Naive thymus-derived CD4-positive, alpha-beta T cell (primary cell): ENCODE measurements at regions not wholly inside any gene's neighbourhood (a gene's known extent, or its start where the extent isn't known, plus 50 kb on each side); places are given as distances from the start of the nearest gene placed in this dataset.
"Not testable (repeated sequence)": the region's sequence is repeated elsewhere in the genome, so short reads cannot be mapped to it uniquely, and the experiment has no call there.

Experiments
- ATAC-seq: fragments of 150-1000 bp; cut with Tn5 transposase; 2 replicates; pipeline ENCODE4 v1.10.0; 2021; ENCODE audit warnings: mild to moderate bottlenecking, moderate library complexity
- CTCF ChIA-PET: fragments of 350-600 bp; sonication (Branson Sonifier 250); formaldehyde crosslinking; loops from one replicate; lab custom pipeline; 2021; ENCODE audit warnings: antibody characterized with exemption; lab: Charles Lee
- POLR2A ChIA-PET: fragments of 350-600 bp; sonication (Branson Sonifier 250); formaldehyde crosslinking; loops from one replicate; lab custom pipeline; 2021; ENCODE audit warnings: antibody characterized with exemption, inconsistent platforms; lab: Charles Lee
- DNase-seq, 9 donors: peaks; one replicate each; pipeline versions ENCODE4 v3.0.0 to v3.0.0-alpha.2; 2020 to 2022; ENCODE audit warnings: mixed read lengths in 1 of 9
- H3K27ac ChIP-seq: one replicate; pipeline ENCODE4 v1.7.0; 2013; ENCODE audit warnings: mild to moderate bottlenecking, low read depth, low read length, moderate library complexity
- H3K27me3 ChIP-seq, 2 donors: one replicate each; pipeline ENCODE4 v1.7.0; 2013; ENCODE audit warnings: low read length in 2 of 2, mild to moderate bottlenecking in 2 of 2, moderate library complexity in 2 of 2; ENCODE audit not compliant: control insufficient read depth in 2 of 2, insufficient read depth in 2 of 2
- H3K36me3 ChIP-seq, 3 experiments: 1 replicate in 2 of 3; 2 replicates in 1 of 3; pipeline ENCODE4 v1.7.0; 2013; ENCODE audit warnings: low read length in 3 of 3, mild to moderate bottlenecking in 3 of 3, moderate library complexity in 1 of 3; ENCODE audit not compliant: insufficient read depth in 3 of 3, control insufficient read depth in 2 of 3
- H3K4me1 ChIP-seq, 2 donors: one replicate each; pipeline ENCODE4 v1.7.0; 2013; ENCODE audit warnings: low read length in 2 of 2, mild to moderate bottlenecking in 2 of 2, moderate library complexity in 1 of 2; ENCODE audit not compliant: control insufficient read depth in 2 of 2, insufficient read depth in 2 of 2
- H3K4me3 ChIP-seq: 2 replicates; pipeline ENCODE4 v1.7.0; 2013; ENCODE audit warnings: mild to moderate bottlenecking, low read length
- H3K9me3 ChIP-seq, 3 experiments: 1 replicate in 2 of 3; 2 replicates in 1 of 3; pipeline ENCODE4 v1.7.0; 2013; ENCODE audit warnings: low read length in 3 of 3; ENCODE audit not compliant: control insufficient read depth in 2 of 3
- H3K27ac Mint-ChIP-seq, 9 donors: one replicate each; pipeline ENCODE4 v1.8.0; 2020 to 2022; ENCODE audit warnings: mixed read lengths in 9 of 9, mild to moderate bottlenecking in 8 of 9, moderate library complexity in 5 of 9, inconsistent platforms in 2 of 9
- H3K27me3 Mint-ChIP-seq, 5 donors: one replicate each; pipeline ENCODE4 v1.8.0; 2021 to 2022; ENCODE audit warnings: mixed read lengths in 5 of 5, mild to moderate bottlenecking in 1 of 5
- H3K36me3 Mint-ChIP-seq, 5 donors: one replicate each; pipeline ENCODE4 v1.8.0; 2020 to 2022; ENCODE audit warnings: mixed read lengths in 5 of 5, mild to moderate bottlenecking in 3 of 5, inconsistent platforms in 1 of 5
- H3K4me1 Mint-ChIP-seq, 7 donors: one replicate each; pipeline ENCODE4 v1.8.0; 2020 to 2022; ENCODE audit warnings: mixed read lengths in 7 of 7, mild to moderate bottlenecking in 3 of 7, inconsistent platforms in 1 of 7
- H3K4me3 Mint-ChIP-seq, 10 donors: one replicate each; pipeline ENCODE4 v1.8.0; 2020 to 2022; ENCODE audit warnings: mild to moderate bottlenecking in 10 of 10, mixed read lengths in 10 of 10, moderate library complexity in 6 of 10, inconsistent platforms in 2 of 10
- H3K9me3 Mint-ChIP-seq, 11 donors: one replicate each; pipeline ENCODE4 v1.8.0; 2020 to 2022; ENCODE audit warnings: mixed read lengths in 11 of 11, mild to moderate bottlenecking in 4 of 11, inconsistent platforms in 1 of 11, moderate library complexity in 1 of 11
- intact Hi-C, 2 donors: fragments of 100-400 bp; cut with micrococcal nuclease; formaldehyde crosslinking; loops; one replicate each; pipeline ENCODE4 v1.15.1; 2023

GRCh38 chr4:112838015-112838414, 201.1 kb downstream of the LARP7 start:
- H3K4me1 ChIP-seq, ATAC-seq, H3K27ac Mint-ChIP-seq, POLR2A ChIA-PET, DNase-seq, H3K36me3 ChIP-seq, H3K4me1 Mint-ChIP-seq, H3K4me3 ChIP-seq, H3K9me3 ChIP-seq, H3K27me3 ChIP-seq, H3K4me3 Mint-ChIP-seq, H3K27ac ChIP-seq, CTCF ChIA-PET, H3K36me3 Mint-ChIP-seq: not testable (repeated sequence)
- H3K9me3 Mint-ChIP-seq: peaks cover 0 to 17% (median 4%) of the 10 kb centered on the region in 11 donors
- peaks cover 4 to 31% (median 7%) of the 10 kb centered on the region in 5 donors for H3K27me3 Mint-ChIP-seq
- intact Hi-C loops: loop anchor here in 1 of 2 donors (10.0 kb wide), 1 partner anchor 57 kb away; no protein-coding TSS in a partner anchor

- Mint-ChIP-seq H3K27ac (no peak overlapping the region), H3K4me3 (no peak overlapping the region), H3K9me3 (peaks cover 0 to 17% (median 4%) of the 10 kb centered on the region in 11 donors), H3K4me1 (no peaks in the 10 kb centered on the region), H3K36me3 (no peaks in the 10 kb centered on the region), H3K27me3 (peaks cover 4 to 33% (median 11%) of the 10 kb centered on the region in 5 donors)
- POLR2A ChIA-PET: no interaction called here
- no peaks in the 10 kb centered on the region for H3K36me3 ChIP-seq
- H3K4me1 ChIP-seq: no peaks in the 10 kb centered on the region
- ATAC-seq (no peak), DNase-seq (no peak)
- CTCF ChIA-PET: no interaction called here
- intact Hi-C loops: no loop called here
- no peak overlapping the region for H3K4me3 ChIP-seq
- no peak overlapping the region for H3K27ac ChIP-seq
- peaks cover 0 to 4% (median 0%) of the 10 kb centered on the region in 3 experiments for H3K9me3 ChIP-seq
- H3K27me3 ChIP-seq: no peaks in the 10 kb centered on the region
Observed at GRCh38 chr4:112840061-112840460, 203.1 kb downstream of the LARP7 start.

DNA sequence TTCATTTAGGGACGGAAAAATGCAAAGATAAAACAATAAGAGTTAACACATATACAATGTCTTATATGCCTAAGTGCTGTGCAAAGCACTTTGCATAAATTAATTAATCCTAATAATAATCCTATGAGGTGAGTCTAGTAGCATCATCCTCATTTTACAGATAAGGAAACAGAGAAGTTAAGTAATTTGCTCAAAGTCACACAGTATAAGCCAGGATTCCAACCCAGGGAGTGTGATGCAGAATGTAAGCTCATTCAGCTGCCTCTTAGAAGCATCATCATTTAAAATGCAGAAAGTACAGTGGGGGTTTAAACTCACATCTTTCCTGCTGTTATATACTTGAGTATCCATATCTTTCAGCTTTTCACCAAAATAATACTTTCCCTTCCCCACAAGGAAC, 203.7 kb downstream of the LARP7 start:
- H3K9me3 Mint-ChIP-seq: peaks cover 0 to 17% (median 4%) of the 10 kb centered on the region in 11 donors
- H3K4me1 Mint-ChIP-seq: no peaks in the 10 kb centered on the region
- Histone ChIP-seq H3K4me3 (no peak overlapping the region), H3K36me3 (no peaks in the 10 kb centered on the region), H3K9me3 (peaks cover 0 to 4% (median 0%) of the 10 kb centered on the region in 3 experiments), H3K4me1 (no peaks in the 10 kb centered on the region), H3K27ac (no peak overlapping the region), H3K27me3 (no peaks in the 10 kb centered on the region)
- intact Hi-C loops: no loop called here
- ChIA-PET CTCF (no interaction called here), POLR2A (no interaction called here)
- H3K36me3 Mint-ChIP-seq: no peaks in the 10 kb centered on the region
- no peak overlapping the region for H3K4me3 Mint-ChIP-seq
- H3K27ac Mint-ChIP-seq: no peak overlapping the region
- DNase-seq (no peak), ATAC-seq (no peak)
- H3K27me3 Mint-ChIP-seq: peaks cover 4 to 33% (median 11%) of the 10 kb centered on the region in 5 donors

DNA sequence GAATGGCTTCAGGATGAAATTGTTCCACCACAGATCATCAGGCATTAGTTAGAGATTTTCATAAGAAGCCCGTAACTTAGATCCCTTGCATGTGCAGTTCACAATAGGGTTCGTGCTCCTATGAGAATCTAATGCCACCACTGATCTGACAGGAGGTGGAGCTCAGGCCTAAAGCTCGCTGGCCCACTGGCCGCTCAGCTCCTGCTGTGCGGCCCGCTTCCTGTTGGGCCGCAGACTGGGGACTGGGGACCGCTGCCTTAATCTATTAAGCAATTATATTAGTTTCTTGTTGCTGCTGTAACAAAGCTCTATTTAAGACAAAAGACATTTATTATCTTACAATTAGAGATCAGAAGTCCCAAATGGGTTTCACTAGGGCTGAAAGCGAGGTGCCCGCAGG, 205.6 kb downstream of the LARP7 start:
- peaks cover 4 to 33% (median 11%) of the 10 kb centered on the region in 5 donors for H3K27me3 Mint-ChIP-seq
- ATAC-seq: no peak
- peaks cover 0 to 10% (median 3%) of the 10 kb centered on the region in 11 donors for H3K9me3 Mint-ChIP-seq
- H3K4me3 Mint-ChIP-seq: no peak overlapping the region
- intact Hi-C loops: no loop called here
- POLR2A ChIA-PET: no interaction called here
- H3K27me3 ChIP-seq: no peaks in the 10 kb centered on the region
- no peaks in the 10 kb centered on the region for H3K36me3 ChIP-seq
- peaks cover 0 to 4% (median 0%) of the 10 kb centered on the region in 7 donors for H3K4me1 Mint-ChIP-seq
- H3K9me3 ChIP-seq: peaks cover 0 to 4% (median 0%) of the 10 kb centered on the region in 3 experiments
- H3K27ac Mint-ChIP-seq: no peak overlapping the region
- no peak overlapping the region for H3K27ac ChIP-seq
- H3K4me3 ChIP-seq: no peak overlapping the region
- H3K4me1 ChIP-seq: no peaks in the 10 kb centered on the region
- H3K36me3 Mint-ChIP-seq: no peaks in the 10 kb centered on the region
- CTCF ChIA-PET: no interaction called here
- no peak for DNase-seq

DNA sequence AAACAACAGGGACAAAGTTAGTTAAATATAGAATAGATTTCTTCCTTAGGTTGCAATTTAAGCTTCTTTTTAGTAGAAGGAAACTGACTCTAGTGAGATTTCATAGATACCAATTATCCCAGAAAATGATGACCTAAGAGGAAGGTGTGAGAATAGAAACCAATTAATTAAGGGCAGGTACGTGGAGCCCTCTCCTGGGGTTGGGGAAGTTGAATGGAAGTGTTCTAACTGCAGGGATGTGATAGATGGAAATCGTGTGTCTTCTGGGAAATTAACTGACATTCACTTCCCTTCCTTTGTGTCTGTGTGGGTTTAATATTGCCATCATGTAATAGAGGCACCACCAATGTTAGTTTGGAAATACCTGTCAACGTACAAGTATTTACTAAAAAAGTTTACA, 204.1 kb upstream of the ANK2 start:
- Mint-ChIP-seq H3K4me1 (peaks cover 0 to 4% (median 0%) of the 10 kb centered on the region in 7 donors), H3K27ac (no peak overlapping the region), H3K27me3 (peaks cover 0 to 13% (median 7%) of the 10 kb centered on the region in 5 donors), H3K4me3 (no peak overlapping the region), H3K36me3 (no peaks in the 10 kb centered on the region), H3K9me3 (peaks cover 0 to 9% (median 0%) of the 10 kb centered on the region in 11 donors)
- ATAC-seq (no peak), DNase-seq (no peak)
- H3K27ac ChIP-seq: no peak overlapping the region
- H3K4me1 ChIP-seq: no peaks in the 10 kb centered on the region
- POLR2A ChIA-PET: no interaction called here
- H3K36me3 ChIP-seq: no peaks in the 10 kb centered on the region
- CTCF ChIA-PET: no interaction called here
- H3K9me3 ChIP-seq: no peaks in the 10 kb centered on the region
- no peaks in the 10 kb centered on the region for H3K27me3 ChIP-seq
- intact Hi-C loops: no loop called here
- H3K4me3 ChIP-seq: no peak overlapping the region

DNA sequence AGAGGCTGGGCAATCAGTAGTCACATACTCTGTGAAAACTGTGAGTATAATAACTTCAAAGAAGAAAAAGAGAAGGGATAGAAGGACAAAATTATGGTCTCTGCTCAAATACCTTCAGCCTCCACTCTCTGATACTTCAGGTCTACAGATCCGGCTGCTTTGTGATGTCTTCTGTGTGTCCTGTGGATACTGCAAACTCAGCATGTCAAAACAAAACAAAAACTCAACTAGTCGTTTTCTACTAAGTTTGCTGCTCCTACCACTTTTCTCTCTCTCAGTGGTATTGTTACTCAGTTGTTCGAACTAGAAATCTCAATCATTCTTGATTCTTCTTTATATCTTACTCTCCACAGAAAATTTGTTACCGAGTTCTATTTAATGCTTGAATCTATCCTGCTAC, 202.4 kb upstream of the ANK2 start:
- intact Hi-C loops: no loop called here
- Histone ChIP-seq H3K4me3 (no peak overlapping the region), H3K27me3 (no peaks in the 10 kb centered on the region), H3K27ac (no peak overlapping the region), H3K4me1 (no peaks in the 10 kb centered on the region), H3K9me3 (no peaks in the 10 kb centered on the region), H3K36me3 (no peaks in the 10 kb centered on the region)
- Mint-ChIP-seq H3K4me1 (peaks cover 0 to 4% (median 0%) of the 10 kb centered on the region in 7 donors), H3K36me3 (no peaks in the 10 kb centered on the region), H3K27me3 (peaks cover 0 to 13% (median 4%) of the 10 kb centered on the region in 5 donors), H3K9me3 (peaks cover 0 to 9% (median 1%) of the 10 kb centered on the region in 11 donors), H3K4me3 (no peak overlapping the region), H3K27ac (no peak overlapping the region)
- ChIA-PET CTCF (no interaction called here), POLR2A (no interaction called here)
- DNase-seq (no peak), ATAC-seq (no peak)

DNA sequence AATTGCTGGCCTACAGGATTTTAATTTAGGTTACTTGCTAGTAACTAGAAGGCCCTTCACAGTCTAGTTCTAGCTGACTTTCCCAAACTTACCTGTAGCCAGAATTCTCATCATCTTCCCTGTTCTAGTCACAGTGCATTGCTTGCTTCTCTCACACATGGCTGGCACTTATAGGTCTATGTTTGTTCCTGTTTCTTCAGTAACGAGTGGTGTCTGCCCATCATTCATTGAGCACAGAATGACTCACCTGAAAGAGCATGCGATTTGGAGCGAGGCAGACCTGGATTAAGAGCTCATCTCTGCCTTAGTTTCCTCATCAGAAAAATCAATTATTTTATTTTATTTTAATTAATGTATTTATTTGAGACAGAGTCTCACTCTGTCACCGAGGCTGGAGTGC, 201.7 kb upstream of the ANK2 start:
- intact Hi-C loops: no loop called here

More for the DNA sequence above, 201.7 kb upstream of the ANK2 start:
- Histone ChIP-seq H3K27me3 (no peaks in the 10 kb centered on the region), H3K4me3 (no peak overlapping the region), H3K27ac (no peak overlapping the region), H3K4me1 (no peaks in the 10 kb centered on the region), H3K36me3 (no peaks in the 10 kb centered on the region), H3K9me3 (no peaks in the 10 kb centered on the region)
- CTCF ChIA-PET: no interaction called here
- POLR2A ChIA-PET: no interaction called here
- ATAC-seq (no peak), DNase-seq (no peak)
- Mint-ChIP-seq H3K27ac (no peak overlapping the region), H3K36me3 (no peaks in the 10 kb centered on the region), H3K9me3 (peaks cover 0 to 9% (median 1%) of the 10 kb centered on the region in 11 donors), H3K4me1 (peaks cover 0 to 4% (median 0%) of the 10 kb centered on the region in 7 donors), H3K4me3 (no peak overlapping the region), H3K27me3 (peaks cover 0 to 15% (median 10%) of the 10 kb centered on the region in 5 donors)
